NB4 (cell line): ENCODE measurements at regions not wholly inside any gene's neighbourhood (a gene's known extent, or its start where the extent isn't known, plus 50 kb on each side); places are given as distances from the start of the nearest gene placed in this dataset.

Experiments used
- DNase-seq: peaks from one replicate; pipeline ENCODE4 v3.0.0; 2010; ENCODE audit warnings: low read depth
- H3K4me3 ChIP-seq: one replicate; pipeline ENCODE4 v1.5.1; 2011; ENCODE audit warnings: mild to moderate bottlenecking, low read depth, low read length, moderate library complexity
- MYC ChIP-seq: IDR thresholded peaks from 2 replicates; pipeline ENCODE4 v1.6.1; 2011; ENCODE audit warnings: low read depth, low read length
- POLR2A ChIP-seq: IDR thresholded peaks from 2 replicates; pipeline ENCODE4 v1.6.1; 2011; ENCODE audit warnings: mild to moderate bottlenecking; ENCODE audit not compliant: insufficient read length; ENCODE audit errors: extremely low read depth
- TF ChIP-seq, protein P1 (sequence below): IDR thresholded peaks from 2 replicates; pipeline ENCODE4 v1.6.1; 2011; ENCODE audit warnings: low read depth, low read length
- TF ChIP-seq, protein P2 (sequence below): IDR thresholded peaks from one replicate; pipeline ENCODE4 v1.5.1; 2012; ENCODE audit warnings: low read depth, low read length

DNA sequence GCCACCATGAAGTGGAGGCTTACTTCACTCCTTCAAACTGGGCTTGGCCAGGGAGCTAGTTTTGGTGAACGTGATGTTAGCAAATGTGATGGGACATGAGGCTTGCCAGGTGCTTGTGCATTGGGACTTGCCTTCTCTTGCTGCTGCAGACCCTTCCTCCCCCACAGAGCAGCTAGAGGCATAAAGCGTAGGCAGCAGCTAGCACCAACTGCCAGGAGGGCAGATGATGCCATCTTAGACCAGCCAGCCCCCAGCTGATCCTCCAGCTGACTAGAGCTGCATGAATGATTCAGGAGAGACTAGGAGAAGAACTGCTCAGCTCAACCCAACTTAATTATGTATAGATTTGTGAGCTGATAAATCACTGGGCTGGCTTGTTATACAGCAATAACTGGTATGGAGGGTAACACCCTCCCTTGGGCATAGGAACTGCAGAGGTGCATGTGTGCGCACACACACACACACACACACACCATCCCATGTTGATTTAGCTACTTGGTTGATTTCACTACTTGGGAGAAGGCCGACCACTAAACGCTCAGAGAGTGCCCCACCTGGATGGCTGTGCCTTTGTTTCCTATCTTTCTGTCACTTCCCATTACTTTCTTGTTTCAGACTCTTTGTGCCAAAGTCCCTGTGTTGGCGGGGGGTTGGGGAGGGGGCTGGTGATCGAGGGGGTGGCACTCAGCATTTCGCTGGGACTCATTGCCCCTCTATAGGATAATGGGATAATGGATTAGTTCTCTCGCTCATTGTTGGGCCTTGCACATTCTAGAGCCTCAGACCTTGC lies 202.8 kb downstream of the ADAMTS15 start:
- TF ChIP-seq, protein P1, sequence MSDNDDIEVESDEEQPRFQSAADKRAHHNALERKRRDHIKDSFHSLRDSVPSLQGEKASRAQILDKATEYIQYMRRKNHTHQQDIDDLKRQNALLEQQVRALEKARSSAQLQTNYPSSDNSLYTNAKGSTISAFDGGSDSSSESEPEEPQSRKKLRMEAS: no peak
- no peak for TF ChIP-seq MYC
- TF ChIP-seq, protein P2, sequence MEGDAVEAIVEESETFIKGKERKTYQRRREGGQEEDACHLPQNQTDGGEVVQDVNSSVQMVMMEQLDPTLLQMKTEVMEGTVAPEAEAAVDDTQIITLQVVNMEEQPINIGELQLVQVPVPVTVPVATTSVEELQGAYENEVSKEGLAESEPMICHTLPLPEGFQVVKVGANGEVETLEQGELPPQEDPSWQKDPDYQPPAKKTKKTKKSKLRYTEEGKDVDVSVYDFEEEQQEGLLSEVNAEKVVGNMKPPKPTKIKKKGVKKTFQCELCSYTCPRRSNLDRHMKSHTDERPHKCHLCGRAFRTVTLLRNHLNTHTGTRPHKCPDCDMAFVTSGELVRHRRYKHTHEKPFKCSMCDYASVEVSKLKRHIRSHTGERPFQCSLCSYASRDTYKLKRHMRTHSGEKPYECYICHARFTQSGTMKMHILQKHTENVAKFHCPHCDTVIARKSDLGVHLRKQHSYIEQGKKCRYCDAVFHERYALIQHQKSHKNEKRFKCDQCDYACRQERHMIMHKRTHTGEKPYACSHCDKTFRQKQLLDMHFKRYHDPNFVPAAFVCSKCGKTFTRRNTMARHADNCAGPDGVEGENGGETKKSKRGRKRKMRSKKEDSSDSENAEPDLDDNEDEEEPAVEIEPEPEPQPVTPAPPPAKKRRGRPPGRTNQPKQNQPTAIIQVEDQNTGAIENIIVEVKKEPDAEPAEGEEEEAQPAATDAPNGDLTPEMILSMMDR: no peak
- no peak for TF ChIP-seq POLR2A
- no peak overlapping the region for H3K4me3 ChIP-seq
- no peak for DNase-seq

DNA sequence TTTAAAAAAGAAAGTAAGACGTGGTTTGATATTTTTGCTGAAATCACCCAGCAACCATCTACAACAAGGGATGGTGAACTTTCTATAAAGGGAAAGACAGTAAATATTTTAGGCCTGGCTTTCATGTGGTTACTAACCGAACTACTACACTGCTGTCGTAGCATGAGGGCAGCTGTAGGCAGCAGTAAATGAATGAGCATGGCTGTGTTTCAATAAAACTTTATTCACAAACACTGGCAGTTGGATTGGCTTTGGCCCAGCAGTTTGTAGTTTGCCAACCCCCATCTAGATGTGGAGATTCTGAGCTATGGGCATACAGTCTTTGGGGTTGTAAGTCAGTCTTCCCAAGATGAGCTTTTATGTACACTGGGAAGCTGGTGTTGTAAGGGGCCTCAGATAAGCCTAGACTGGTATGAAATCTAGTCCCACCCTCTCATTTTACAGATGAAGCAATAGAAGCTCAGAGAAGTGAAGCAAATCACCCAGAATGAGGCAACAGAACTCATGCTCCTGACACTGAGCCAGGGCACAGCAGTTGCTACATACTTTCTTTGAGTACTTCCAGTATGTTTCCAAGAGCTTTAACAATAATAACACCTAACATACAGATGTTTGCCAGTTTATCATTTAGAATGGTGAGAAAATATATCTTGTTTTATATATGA lies 204.4 kb downstream of the ADAMTS15 start:
- DNase-seq: peak; percentile 30
- TF ChIP-seq MYC: no peak
- H3K4me3 ChIP-seq: no peak overlapping the region

DNA sequence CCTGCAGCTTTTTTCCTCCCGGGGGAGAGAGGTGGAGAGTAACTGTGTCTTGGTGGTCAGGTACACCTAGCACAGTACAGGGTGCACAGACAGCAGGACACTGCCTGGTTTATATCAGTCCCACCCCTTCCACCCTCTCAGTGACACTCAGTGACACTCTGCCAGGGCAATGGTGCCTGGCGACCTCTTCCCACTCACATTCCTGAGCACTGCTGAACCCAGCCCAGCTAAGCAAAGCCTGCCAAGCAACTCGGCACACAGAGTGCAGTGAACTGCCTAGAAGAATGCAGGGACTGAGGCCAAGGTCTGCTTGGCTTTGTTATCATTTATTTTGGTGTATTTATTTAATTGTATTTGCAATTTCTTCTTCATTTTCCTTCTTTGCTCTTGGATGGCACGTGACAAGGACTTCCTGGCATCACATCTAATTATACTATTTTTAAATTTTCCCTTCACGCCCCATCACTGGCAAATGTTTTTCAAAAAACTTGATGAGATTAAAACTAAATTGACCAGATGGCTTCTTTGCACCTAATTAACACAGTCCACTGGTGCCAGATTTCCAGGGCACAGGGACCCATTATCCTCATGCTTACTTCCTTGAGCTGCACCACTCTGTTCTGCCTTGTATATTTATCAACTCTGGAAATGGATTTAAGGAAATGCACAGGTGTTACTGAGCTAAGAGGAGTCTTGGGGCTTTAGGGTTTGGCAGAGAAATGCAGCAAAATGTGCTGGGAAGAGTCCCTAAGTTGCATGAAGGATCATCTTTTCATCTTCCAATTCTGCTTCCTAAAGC lies 205.6 kb downstream of the ADAMTS15 start:
- no peak for DNase-seq
- no peak overlapping the region for H3K4me3 ChIP-seq
- no peak for TF ChIP-seq POLR2A
- no peak for TF ChIP-seq MYC
- TF ChIP-seq, protein P2: no peak
- TF ChIP-seq, protein P1: no peak

DNA sequence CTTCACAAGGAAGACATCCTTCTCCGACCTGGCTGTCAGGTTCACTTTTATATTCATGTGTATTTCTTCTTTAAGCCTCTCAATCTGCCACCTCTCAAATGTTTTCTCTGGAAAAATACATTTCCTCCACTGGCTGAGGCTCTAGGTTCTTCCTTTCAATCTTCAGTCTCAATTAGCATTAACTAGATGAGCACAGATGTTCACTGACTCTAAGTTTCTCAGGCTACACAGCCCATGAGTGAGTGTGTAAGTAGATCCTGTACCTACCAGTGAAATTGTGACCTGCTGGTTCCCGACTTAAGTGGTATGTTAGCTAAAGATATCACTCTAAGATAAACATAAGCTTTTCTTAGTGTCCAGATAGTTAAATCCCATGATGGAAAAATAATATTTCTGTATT lies 206.9 kb downstream of the ADAMTS15 start:
- TF ChIP-seq, protein P2: no peak
- TF ChIP-seq, protein P1: no peak
- no peak for TF ChIP-seq MYC
- TF ChIP-seq POLR2A: no peak

DNA sequence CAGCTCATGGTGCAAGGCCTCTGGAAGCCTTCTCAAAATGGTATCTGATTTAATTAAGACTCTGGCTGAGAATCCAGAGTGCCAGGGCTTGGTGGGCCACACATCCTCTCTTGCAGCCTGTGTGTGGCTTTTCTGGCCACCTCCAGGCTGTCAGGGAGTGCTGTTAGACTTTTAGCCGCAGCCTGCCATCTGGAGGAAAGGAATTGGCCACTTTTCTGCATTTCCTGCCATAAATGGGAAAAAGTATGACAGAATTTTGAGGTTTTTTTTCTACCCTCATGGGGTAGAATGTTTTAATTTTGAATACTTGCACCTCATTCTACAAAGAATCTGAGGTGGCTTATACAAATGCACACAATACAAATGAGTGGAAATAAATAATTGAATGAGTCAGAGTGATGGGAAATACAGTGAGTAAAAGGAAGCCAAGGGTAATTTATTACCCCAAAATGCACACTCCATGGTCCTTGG lies 218.4 kb downstream of the ADAMTS15 start:
- no peak overlapping the region for H3K4me3 ChIP-seq
- peak; percentile 26 for DNase-seq
- TF ChIP-seq MYC (no peak), POLR2A (no peak)
- TF ChIP-seq, protein P2: no peak
- TF ChIP-seq, protein P1: no peak

More for the DNA sequence above, 206.9 kb downstream of the ADAMTS15 start:
- DNase-seq: no peak
- no peak overlapping the region for H3K4me3 ChIP-seq
